RWPE2 (cell line): ENCODE measurements at regions not wholly inside any gene's neighbourhood (a gene's known extent, or its start where the extent isn't known, plus 50 kb on each side); places are given as distances from the start of the nearest gene placed in this dataset.

Experiments used
- ATAC-seq: fragments of 200-7000 bp; cut with Tn5 transposase; 3 replicates; pipeline ENCODE4 v1.9.1; 2021; ENCODE audit warnings: low read depth
- DNase-seq: peaks from one replicate; pipeline ENCODE4 v3.0.0-alpha.2; 2020; ENCODE audit warnings: low spot score
- H3K27ac ChIP-seq: fragments of 450-650 bp; 2 replicates; pipeline ENCODE4 v1.5.1; 2017; ENCODE audit warnings: mild to moderate bottlenecking; ENCODE audit not compliant: poor library complexity, severe bottlenecking
- H3K27me3 ChIP-seq: fragments of 250-450 bp; sonication (Bioruptor Pico); 2 replicates; pipeline ENCODE4 v1.5.1; 2021; ENCODE audit warnings: mild to moderate bottlenecking, moderate library complexity; ENCODE audit not compliant: insufficient read depth, poor library complexity, severe bottlenecking
- H3K36me3 ChIP-seq: fragments of 250-450 bp; sonication (Bioruptor Pico); 2 replicates; pipeline ENCODE4 v1.5.1; 2020; ENCODE audit warnings: low read depth, mild to moderate bottlenecking, moderate library complexity
- H3K4me1 ChIP-seq: fragments of 250-450 bp; sonication (Bioruptor Pico); 2 replicates; pipeline ENCODE4 v1.5.1; 2021; ENCODE audit warnings: mild to moderate bottlenecking, moderate library complexity; ENCODE audit not compliant: insufficient read depth, poor library complexity, severe bottlenecking
- H3K4me3 ChIP-seq: fragments of 250-450 bp; sonication (Bioruptor Pico); 2 replicates; pipeline ENCODE4 v1.5.1; 2021; ENCODE audit warnings: mild to moderate bottlenecking, moderate library complexity; ENCODE audit not compliant: severe bottlenecking
- H3K9me3 ChIP-seq: fragments of 250-450 bp; sonication (Bioruptor Pico); 2 replicates; pipeline ENCODE4 v1.5.1; 2021; ENCODE audit warnings: mild to moderate bottlenecking, moderate library complexity; ENCODE audit not compliant: severe bottlenecking
- TF ChIP-seq, protein P1 (sequence below): fragments of 450-650 bp; IDR thresholded peaks from one replicate; pipeline ENCODE4 v1.5.1; 2017; ENCODE audit warnings: mild to moderate bottlenecking, moderate library complexity; ENCODE audit not compliant: poor library complexity, severe bottlenecking

DNA sequence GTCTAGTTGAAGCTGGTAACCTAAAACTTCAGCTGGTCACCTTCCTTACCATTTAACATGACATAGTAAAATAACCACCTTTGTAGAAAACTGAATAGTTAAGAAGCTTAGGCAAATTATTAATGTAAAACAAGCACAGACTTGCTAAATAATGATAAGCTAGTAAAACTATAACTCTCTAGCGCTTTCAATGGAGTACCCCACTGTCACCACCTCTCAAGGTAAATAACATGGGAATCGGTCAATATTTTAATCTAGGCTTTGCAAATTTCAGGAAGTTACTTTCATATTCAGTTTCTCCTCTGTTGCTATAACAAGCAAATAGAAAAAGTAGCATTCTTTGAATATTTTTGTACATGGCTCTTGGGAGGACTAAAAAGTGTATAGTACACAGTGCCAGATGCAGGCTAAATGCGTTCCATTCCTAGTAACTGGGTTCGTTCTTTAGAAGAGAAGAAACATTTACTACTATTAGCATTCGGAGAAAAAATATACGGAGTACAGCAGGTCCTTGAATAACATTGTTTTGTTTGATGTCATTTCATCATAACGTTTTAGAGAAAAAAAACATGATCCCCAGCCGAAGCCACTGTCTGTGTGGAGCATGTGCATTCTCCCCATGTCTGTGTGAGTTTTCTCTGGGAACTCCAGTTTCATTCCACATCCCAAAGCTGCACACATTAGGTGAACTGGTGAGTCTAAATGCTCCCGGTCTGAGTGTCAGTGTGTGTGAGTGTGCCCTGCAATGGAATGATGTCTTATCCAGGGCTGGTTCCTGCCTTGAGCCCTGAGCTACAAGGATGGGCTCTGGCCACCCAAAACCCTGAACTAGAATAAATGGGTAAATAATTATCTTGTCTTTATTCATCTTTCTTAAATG, 52.5 kb downstream of the EPRS1 start:
- DNase-seq (no peak), ATAC-seq (no peak)
- Histone ChIP-seq H3K4me3 (no peak overlapping the region), H3K9me3 (no peaks in the 10 kb centered on the region), H3K36me3 (peaks cover 28% of the 10 kb centered on the region), H3K27me3 (no peaks in the 10 kb centered on the region), H3K27ac (no peak overlapping the region), H3K4me1 (no peaks in the 10 kb centered on the region)
- TF ChIP-seq, protein P1, sequence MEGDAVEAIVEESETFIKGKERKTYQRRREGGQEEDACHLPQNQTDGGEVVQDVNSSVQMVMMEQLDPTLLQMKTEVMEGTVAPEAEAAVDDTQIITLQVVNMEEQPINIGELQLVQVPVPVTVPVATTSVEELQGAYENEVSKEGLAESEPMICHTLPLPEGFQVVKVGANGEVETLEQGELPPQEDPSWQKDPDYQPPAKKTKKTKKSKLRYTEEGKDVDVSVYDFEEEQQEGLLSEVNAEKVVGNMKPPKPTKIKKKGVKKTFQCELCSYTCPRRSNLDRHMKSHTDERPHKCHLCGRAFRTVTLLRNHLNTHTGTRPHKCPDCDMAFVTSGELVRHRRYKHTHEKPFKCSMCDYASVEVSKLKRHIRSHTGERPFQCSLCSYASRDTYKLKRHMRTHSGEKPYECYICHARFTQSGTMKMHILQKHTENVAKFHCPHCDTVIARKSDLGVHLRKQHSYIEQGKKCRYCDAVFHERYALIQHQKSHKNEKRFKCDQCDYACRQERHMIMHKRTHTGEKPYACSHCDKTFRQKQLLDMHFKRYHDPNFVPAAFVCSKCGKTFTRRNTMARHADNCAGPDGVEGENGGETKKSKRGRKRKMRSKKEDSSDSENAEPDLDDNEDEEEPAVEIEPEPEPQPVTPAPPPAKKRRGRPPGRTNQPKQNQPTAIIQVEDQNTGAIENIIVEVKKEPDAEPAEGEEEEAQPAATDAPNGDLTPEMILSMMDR = no peak

DNA sequence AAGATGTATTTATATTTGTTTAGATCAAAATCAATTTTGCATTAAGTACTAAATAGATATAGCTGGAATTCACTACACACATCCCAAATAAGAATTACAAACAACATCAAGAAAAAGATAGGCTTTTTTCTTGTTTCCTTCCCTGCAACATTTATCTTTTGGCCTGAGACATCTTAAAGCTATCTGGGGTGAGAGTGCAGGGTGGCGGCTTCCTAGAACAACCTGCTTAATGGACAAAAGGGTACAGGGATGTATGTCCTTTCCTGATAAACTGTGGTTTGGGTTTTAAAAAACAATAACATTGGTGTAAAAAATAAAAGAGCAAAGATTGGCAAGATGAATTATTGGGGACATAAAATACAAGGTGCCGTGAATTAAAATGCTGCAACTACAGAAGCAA, 54.4 kb downstream of the EPRS1 start:
- H3K36me3 ChIP-seq = peaks cover 30% of the 10 kb centered on the region
- no peaks in the 10 kb centered on the region for H3K9me3 ChIP-seq

DNA sequence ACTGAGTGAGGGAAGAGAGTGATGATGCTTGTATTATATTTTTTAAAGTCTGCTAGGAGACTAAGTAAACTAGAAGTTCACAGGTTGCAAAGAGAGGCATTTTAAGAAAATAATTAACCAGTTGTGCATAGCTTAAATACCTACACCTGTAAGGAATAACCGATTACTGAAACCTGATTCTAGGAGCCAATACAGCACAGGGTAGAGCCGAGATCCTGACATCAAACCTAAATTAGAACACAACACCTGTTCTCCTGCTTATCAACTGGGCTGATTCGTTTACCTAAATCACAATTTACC, 54.8 kb downstream of the EPRS1 start:
- Histone ChIP-seq H3K27ac (no peak overlapping the region), H3K9me3 (no peaks in the 10 kb centered on the region), H3K27me3 (no peaks in the 10 kb centered on the region), H3K36me3 (peaks cover 28% of the 10 kb centered on the region), H3K4me1 (no peaks in the 10 kb centered on the region), H3K4me3 (no peak overlapping the region)
- TF ChIP-seq, protein P1 = no peak
- DNase-seq (no peak), ATAC-seq (no peak)

More for the DNA sequence above, 54.4 kb downstream of the EPRS1 start:
- no peaks in the 10 kb centered on the region for H3K27me3 ChIP-seq
- no peak for DNase-seq
- TF ChIP-seq, protein P1 = no peak
- H3K4me1 ChIP-seq = no peaks in the 10 kb centered on the region
- no peak for ATAC-seq
- H3K4me3 ChIP-seq = no peak overlapping the region
- no peak overlapping the region for H3K27ac ChIP-seq

DNA sequence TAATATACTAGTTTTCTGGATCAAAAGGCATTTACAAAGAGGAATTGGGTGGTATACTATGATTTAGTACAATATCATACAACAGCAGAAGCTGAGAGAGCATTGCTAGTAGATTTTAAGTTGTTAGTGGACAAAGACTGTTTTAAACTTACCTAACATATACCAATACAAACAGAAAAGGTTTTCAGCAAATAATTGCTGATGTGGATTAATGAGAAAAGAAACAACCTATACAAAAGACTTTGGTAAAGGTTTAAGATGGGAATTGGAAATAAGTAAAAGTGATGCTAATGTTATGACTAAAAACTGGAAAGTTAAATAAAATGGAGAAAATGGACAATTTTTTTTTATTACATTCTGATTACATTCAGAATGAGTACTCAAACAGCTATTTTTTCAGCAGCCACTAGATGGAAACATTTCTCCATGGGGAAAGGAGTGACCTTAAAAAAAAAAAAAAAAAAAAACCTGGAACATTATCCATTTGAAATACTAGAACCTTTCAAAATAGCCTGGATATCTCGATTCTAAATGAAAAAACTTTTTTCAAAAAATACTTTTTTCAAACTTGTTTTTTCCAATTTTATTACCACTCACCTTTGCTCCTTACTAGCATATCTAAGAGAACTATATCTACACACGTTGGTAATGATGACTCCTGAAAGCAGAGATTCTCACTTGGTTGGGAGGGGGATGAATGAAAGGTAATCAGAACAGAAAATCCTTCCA, 55.4 kb downstream of the EPRS1 start:
- Histone ChIP-seq H3K9me3 (no peaks in the 10 kb centered on the region), H3K36me3 (peaks cover 33% of the 10 kb centered on the region), H3K4me1 (no peaks in the 10 kb centered on the region), H3K27me3 (no peaks in the 10 kb centered on the region), H3K27ac (no peak overlapping the region), H3K4me3 (no peak overlapping the region)
- no peak for ATAC-seq
- TF ChIP-seq, protein P1 = peak; percentile 59
- DNase-seq = no peak
